Stimulated activated CD4-positive, alpha-beta T cell treated with anti-CD3 and anti-CD28 coated beads, TNF-alpha, amount 100 ng/mL, for 48 hours (primary cell): ENCODE measurements at regions not wholly inside any gene's neighbourhood (a gene's known extent, or its start where the extent isn't known, plus 50 kb on each side); places are given as distances from the start of the nearest gene placed in this dataset.

ENCODE experiments used
- DNase-seq, 3 donors: peaks; one replicate each; pipeline ENCODE4 v3.0.0-alpha.2; 2020; ENCODE audit warnings: low read depth in 3 of 3

DNA sequence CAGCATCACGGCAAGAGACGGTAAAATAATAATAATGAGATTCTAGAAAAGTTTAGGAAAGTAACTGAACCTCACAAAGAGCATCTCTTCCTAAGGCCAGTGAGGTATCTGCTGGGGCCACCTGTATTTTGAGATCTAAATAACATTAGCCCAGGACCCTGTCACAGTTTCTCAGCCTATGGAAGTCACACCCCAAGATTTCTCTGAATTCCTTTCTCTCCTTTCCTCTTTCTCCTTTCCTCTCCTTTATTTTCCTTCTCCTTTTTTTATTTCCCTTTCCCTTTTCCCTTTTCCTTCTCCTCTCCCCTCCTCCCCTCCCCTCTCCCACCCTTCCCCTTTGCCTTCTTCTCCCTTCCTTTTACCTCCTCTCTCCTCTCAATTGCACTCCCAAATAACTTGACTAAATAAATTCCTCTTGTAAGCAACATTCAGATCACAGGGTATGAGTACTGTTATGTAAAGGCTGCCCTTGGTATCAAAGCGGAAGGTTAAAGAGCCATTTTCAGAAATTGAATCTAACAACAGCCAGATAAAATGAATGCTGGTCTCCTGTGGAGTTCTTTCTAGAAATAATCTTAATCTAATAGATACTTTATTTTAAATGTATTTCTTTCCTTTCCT is 506.2 kb downstream of the EPM2A start:
- DNase-seq: no peak

DNA sequence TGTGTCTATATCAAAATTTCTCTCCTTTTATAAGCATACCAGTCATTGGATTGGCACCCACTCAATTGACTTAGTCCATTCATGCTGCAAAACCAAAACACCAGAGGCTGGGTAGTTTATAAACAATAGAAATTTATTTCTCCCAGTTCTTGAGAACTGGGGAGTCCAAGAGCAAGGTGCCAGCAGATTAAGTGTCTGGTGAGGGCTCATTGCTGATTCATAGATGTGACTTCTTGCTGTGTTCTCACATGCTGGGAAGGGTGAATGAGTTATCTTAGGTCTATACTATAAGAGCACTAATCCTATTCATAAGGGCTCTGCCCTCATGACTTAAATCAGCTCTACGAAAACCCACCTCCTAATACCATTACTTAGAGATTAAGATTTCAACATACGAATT is 501.4 kb downstream of the EPM2A start:
- no peak for DNase-seq

DNA sequence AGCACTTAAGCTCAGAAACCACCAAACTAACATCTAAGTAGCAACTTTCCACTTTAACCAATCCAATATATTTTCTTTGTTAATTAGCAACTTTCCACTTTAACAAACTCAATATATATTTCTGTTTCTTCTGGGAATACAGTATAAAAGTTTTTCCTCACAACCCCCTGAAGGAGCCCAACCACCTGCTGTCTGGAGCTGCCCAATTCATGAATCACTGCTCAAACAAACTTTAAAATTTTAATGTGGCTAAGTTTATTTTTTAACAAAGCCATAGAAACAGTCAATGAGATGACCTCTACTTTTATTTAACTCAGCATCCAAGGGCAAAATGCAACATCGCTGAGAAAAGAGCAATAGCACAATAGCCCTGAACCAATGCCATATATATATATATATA is 500.1 kb downstream of the EPM2A start:
- no peak for DNase-seq

DNA sequence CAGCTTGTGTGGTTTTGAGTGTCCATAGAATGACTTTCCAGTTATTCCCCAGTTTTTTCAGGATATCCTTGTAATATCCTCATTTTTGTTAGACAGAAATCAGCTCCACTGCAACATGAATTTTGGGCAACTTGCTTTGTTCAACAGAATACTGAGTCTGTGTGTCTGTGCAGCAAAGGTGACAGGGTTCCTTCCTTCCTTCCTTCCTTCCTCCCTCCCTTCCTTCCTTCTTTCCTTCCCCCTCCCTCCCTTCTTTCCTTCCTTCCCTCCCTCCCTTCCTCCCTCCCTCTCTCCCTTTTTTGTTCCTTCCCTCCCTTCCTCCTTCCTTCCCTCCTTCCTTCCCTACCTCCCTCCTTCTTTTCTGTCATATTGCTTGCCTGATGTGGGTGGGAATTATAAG is 496.5 kb downstream of the EPM2A start:
- DNase-seq: no peak

DNA sequence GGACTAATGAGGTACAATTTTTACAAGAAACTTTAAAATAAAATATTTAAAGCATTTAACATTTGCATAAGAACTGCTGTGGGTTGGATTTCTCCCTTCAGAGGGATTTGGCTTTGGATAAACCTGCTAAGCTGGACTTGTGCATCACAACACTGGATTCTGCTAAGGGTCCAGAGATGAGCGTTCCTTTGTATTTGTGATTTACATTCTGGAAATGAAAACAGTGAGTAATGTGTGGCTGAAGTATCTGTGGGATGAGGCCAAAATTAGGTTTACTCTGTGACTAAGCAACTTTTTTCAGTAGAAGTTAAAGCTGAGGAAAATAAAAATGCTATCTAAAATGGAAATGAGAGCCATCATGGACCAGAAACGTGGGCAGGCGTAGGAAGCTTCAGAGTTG is 494.3 kb downstream of the EPM2A start:
- no peak for DNase-seq

DNA sequence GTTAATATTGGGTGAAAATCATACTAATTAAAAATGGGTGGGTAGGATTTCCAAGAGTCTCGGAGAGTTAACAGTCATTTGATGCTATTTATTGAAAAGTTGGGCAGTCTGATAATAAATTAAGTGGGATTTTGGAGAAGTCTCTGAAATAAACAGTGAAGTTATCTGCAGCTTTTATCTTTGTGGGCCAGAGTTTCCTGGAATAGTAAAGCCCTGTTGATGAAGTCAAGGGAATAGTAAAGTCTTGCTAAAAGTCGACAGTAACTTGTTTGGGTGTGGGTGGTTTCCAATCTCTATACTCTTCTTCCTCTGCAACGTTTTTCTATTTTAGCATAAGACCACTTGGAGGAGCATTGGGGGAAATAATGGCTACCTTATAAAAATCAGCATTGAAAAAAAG is 493.6 kb downstream of the EPM2A start:
- DNase-seq: no peak

DNA sequence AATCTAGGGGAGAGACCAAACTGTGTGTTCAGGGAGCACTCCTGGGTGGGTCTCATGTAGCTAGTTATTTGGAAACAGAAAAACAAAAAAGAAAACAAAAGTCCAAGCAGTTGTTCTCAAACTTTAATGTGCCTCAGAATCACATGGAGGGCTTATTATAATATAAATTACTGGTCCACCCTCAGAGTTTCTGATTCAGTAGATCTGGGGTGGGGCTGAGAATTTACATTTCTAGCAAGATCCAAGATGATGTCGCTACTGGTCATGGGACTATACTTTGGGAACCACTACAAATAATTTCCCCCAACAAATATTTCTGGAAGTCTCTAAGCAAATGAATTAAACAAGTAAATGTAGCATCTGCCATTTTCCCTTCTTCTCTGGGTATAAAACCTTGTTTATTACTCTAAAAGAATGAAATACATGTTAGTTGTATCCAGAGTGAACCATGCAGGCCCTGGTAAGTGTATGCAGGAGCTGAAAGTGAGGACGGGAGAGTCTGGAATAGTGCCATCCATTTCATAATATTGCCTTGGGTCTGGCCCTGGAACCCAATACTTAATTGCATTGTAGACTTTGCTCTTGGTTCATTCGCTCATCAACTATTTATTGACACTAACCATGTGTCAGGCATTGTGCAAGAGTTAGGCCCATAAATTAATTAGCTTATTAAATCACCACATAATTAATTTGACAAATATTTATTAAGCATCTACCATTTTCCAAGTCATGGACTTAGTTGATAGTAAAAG is 490.8 kb downstream of the EPM2A start:
- no peak for DNase-seq

DNA sequence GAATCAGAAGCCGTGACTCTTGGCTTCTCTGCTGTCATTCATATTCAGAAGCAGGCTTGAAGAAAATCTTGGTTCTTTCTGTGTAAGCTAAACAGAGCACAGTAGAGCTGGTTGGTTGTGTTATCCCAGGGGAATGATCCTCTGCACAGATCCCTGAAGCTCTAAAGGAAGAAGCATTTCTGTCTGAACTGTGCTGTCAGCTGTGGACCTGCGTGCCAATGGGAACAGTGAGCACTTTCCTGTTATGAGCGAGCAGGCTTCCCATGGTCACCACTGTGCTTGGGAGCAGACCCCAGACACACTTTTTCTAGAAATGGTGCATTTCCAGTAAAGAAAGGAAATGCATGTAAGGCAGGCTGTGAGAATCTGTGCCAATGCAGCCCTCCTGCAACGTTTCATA is 490.2 kb downstream of the EPM2A start:
- DNase-seq: no peak

DNA sequence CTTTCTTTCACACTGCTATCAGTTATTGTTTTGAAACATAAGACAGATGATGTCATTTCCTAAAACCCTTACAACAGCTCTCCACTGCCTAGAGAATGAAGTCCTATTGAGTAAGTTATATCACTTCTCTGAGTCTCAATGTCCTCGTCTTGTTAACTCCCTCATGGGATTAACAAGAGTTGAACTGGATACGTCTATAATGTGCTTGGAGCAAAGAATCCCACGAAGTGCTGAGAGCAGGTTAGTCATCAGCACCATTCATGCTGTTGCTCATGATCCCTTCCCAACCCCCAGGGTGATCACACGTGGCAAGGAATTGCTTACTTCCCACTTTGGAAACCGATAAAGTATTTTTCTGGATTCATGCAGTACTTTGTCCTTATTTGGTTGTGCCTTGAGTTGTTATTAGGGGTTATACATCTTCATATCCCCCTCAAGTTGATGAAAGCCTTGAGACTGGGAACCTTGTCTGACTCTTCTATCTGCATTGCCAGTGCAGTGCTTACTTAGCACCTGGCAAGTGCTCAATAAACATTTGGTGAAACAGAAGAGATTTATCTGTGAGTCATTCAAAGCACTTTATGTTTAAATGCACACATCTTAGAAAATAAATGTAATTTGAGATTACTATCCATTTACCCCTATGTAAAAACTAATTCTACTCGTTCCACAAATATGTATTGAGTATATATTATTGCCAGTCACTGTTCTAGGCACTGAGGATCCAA is 487.5 kb downstream of the EPM2A start:
- no peak for DNase-seq

DNA sequence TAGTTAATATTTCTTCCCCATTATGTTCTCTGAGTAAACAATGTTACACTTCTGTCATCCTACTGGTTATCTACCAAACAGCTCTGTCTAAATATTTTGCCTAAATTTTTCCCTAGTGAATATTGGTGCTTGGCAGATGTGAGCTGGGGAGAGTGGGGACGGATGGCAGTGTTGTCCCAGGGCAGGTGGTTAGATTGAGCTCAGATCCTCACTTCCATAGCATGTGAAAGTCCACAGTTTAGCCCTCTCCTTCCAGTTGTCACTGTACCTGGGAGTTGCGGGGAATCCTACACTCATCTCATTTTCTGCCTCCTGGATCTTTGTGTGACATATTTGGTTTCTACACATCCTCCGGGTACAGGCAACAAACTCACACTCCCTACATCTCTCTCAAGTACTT is 484.9 kb downstream of the EPM2A start:
- no peak for DNase-seq

DNA sequence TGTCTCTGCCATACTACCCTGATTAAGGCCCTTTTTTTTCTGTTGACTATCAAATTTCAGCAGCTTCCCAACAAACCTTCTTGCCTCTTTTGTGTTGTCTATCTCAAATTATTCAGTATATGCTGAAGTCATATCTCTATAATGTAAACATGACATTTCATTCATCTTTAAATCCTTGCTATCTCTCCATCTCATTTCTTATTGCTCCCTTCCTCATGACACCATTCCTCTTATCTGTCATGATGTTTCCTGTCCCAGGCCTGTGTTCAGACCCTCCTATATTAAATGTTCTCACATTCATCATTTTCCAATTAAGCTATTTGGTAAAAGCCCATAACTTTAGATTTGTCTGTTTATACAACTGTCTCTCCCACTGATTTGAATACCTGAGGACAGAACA is 482.6 kb downstream of the EPM2A start:
- DNase-seq: no peak

DNA sequence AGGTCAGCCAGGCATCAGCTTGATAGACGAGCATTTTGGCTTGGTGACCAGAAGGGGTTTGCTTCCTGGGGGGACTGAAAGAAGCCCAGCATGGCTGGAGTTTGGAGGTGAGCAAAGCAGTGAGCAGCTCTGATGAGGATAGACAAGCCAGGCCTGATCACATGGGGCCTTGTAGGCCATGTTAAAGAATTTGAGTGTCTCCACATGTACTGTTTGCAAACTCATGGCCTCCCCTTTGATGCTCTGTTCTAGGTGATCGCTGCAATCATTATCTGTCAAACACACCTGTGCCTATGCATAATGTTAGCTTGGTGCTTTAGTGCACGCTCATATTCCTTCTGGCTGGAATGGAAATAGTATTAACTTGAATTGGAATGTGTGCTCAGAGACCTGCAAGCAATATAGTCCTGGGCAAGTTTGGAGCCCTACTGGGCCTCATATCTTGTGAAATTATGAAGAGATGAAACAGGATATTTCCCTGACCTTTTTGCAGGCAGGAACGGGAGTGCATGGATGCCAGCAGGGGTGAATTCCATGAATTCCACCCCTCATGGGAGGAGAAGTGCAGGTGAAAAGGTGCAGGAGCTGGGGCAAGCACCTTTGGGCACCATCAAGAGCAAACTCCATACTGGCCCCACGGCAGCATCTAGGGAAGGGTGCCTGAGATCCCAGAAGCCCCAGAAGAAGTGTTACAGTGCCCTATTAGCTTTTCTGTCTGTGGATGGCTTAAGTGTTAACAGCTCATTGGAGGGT is 480.5 kb downstream of the EPM2A start:
- no peak for DNase-seq

DNA sequence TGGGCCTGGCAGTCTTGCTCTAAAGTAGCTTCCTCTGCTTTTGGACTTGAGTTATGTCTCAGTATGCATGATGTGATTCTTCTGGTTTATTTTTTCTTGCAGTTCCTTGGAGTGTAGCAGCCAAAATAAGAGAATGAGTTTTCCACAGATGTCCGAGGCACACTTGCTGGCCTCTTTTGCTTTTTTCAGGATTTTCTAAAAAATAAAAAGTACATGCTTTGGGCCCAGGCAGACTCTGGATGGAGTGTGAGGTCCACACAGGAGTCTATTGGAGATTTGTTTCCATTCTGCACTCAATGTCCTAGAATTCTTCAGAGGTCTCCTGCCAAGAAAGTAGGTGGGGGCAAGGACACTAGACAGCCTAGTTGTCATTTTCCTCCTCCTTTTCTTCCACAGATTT is 477.6 kb downstream of the EPM2A start:
- no peak for DNase-seq

DNA sequence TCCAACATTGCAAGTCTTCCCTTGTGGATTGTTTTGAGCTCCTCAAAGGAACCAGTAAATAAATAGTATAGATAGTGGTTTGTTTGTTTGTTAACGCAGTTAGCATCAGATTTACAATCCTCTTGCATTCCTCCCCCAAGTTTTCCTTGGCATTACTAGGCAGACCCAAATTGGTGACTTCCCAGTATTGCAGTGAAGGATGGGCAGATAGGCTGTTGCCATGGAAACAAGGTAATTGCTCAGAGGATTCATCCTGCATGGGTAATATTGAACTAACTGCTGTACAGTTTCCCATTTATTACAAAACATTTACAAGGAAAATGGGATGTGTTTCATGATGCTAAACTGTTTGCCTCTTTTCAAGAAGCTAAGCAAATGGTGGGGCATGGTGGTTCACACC is 477.2 kb downstream of the EPM2A start:
- DNase-seq: no peak

DNA sequence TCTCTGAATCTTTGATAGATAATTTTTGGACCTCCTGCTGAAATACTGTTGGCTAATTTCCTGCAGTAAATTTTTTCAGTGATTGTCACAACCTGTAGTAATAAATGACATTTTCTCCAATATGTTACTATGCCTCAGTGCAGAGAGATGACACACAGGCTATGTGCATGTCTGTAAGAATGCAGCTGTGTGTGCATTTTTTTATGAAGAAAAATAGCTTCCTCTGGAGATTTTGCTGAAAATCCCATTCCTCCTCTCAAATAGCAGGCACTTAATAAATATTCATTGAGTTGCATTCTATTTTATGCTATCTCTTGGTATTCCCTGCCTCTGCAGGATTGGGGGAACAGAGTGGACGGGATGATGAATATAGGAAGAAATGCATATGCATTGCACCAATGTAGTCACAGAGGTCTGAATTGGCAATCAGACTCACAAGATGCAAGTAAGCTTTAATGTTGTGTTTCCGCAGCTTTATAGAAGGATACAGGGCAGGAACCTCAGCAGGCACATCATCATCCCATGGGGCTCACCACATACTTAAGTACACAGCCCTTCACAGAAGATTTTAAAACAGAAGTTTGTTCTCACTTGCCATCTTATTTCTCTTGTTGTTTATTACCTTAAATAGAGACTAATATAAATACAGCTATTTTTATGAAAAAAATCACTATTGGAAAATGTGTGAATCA is 474.7 kb downstream of the EPM2A start:
- no peak for DNase-seq

DNA sequence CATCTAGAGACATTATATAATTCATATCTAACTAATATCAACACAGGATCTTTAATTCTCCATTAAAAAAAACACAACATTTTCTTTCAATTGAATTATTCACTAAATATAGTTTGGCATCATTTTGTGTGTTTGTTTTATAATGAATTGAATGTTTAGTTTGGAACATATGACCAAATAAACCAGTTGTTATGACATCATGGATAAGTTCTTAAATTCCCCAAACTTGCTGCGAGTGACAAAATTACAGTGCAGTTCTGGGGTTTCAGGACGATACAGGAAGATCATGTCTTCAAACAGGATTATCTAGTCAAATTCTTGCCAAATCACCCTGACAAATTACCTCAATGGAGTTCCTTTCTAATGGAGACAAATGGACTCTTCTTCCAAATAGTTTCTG is 473.6 kb downstream of the EPM2A start:
- DNase-seq: no peak

DNA sequence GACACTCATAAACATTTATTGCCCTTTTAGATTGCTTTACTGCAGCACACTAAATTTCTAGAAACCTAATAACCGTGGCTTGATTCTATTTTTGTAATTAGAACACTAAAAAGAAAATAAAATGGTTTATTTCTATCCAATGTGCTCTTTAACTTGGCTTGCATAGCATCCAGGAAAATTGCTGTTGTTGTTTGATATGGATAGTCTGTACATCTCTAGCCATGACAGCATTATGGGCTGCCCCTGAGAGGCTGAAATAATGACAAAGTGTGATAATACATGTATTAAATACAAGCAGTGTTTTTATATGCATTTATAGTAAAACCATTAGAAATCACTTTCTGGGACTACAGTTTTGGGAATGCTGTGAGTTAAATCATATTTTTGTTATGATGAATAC is 472.5 kb downstream of the EPM2A start:
- DNase-seq: no peak

DNA sequence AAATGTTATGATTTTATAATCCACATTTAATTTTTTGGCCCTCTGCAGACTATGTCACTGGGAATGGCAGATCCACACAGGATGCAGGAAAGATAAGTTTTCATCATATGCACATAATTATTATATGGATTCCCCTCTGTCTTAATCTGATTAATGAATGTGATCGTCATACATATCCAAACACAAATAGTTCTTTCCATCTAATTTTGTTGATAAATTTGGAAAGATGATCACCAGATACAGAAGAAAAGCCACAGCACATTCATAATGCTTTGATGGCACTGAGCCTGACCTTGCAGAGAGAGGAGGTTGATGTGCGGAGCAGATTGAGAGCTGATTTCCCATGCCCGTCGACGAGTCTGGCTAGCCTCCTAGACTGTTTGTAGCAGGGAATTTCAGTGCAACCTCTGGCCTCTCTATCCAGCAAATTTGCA is 471.5 kb downstream of the EPM2A start:
- DNase-seq: no peak

DNA sequence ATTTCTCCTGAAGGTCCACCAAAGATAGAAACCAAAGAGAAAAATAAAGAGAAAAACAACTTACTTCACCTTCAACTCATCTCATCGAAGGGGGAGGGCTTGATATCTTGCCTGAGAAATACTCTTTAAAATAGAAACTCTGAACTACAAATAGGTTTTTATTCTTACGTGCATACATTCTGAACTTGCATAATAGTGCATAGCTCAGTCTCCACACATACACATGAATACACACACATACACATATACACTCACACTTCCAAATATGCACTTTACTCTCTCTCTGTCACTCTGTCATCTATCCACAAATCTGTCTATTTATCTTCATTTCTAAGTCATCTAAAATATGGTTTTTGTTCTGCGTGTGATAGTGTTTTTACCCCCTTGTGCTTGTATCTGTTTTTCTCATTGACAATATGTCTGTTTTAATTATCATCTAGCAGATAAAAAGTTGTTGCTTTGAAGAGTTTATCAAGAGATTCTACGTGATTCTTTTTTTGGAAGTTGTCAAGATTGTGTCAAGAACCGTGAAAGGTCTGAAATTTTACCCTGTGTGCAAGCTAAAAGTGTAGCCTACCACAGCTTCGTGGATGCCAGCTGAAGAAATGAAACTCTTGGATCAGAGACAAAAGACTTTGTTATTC is 468.8 kb downstream of the EPM2A start:
- DNase-seq: no peak

DNA sequence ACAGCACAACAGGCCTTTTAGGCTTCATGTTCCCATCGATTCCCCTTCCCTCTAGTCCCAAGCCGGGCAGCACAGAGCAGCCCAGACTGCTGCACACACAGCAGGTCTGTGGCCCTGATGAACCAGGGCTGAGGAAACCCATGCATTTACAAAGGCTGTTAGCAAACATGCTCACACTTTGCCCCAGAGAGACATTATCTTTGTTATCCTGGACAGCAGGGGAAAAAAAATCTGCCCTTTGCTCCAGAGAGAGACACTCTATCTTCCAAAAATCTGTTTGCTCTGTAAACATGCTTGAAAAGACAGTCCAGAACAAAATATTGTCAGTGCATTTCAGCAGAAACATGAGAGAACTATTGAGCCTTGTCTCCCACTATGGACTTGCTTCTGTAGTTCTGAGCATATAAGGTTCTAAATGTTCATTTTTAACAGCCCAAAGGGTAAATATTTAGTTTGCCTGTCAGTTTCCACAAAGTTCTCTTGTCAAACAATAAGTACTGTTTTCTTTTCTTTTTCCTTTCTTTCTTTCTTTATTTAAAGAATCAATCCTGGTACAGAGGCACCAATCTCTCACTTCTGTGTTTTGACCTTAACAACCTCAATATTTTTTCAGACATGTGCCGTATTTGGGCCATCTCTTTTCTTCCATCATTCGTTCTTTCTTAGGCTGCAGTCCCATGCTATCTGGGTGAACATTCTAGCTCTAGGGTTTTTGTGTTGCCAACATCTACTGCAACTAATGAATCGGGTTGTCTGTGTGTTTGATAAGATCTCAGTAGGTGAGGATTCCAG is 468.0 kb downstream of the EPM2A start:
- no peak for DNase-seq
